Neural progenitor cell (in vitro differentiated cells): ENCODE measurements at regions not wholly inside any gene's neighbourhood (a gene's known extent, or its start where the extent isn't known, plus 50 kb on each side); places are given as distances from the start of the nearest gene placed in this dataset.

ENCODE experiments used
- EZH2 ChIP-seq: fragments of 200-600 bp; sonication (generic); IDR thresholded peaks from 2 replicates; pipeline ENCODE4 v1.6.1; 2017; ENCODE audit warnings: antibody characterized with exemption, mild to moderate bottlenecking, moderate library complexity
- EZH2phosphoT487 ChIP-seq: fragments of 200-600 bp; sonication (generic); IDR thresholded peaks from 2 replicates; pipeline ENCODE4 v1.6.1; 2017; ENCODE audit warnings: antibody characterized with exemption
- TF ChIP-seq, protein P1 (sequence below): fragments of 200-600 bp; sonication (generic); IDR thresholded peaks from 2 replicates; pipeline ENCODE4 v1.5.1; 2017; ENCODE audit warnings: antibody characterized with exemption, mild to moderate bottlenecking

GRCh38 chr15:35184646-35185045, 99.6 kb upstream of the NANOGP8 start:
- TF ChIP-seq, protein P1, sequence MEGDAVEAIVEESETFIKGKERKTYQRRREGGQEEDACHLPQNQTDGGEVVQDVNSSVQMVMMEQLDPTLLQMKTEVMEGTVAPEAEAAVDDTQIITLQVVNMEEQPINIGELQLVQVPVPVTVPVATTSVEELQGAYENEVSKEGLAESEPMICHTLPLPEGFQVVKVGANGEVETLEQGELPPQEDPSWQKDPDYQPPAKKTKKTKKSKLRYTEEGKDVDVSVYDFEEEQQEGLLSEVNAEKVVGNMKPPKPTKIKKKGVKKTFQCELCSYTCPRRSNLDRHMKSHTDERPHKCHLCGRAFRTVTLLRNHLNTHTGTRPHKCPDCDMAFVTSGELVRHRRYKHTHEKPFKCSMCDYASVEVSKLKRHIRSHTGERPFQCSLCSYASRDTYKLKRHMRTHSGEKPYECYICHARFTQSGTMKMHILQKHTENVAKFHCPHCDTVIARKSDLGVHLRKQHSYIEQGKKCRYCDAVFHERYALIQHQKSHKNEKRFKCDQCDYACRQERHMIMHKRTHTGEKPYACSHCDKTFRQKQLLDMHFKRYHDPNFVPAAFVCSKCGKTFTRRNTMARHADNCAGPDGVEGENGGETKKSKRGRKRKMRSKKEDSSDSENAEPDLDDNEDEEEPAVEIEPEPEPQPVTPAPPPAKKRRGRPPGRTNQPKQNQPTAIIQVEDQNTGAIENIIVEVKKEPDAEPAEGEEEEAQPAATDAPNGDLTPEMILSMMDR = no peak
- TF ChIP-seq EZH2phosphoT487 (no peak), EZH2 (no peak)
